ENCODE measurements at regions not wholly inside any gene's neighbourhood (a gene's known extent, or its start where the extent isn't known, plus 50 kb on each side); places are given as distances from the start of the nearest gene placed in this dataset.

DNA sequence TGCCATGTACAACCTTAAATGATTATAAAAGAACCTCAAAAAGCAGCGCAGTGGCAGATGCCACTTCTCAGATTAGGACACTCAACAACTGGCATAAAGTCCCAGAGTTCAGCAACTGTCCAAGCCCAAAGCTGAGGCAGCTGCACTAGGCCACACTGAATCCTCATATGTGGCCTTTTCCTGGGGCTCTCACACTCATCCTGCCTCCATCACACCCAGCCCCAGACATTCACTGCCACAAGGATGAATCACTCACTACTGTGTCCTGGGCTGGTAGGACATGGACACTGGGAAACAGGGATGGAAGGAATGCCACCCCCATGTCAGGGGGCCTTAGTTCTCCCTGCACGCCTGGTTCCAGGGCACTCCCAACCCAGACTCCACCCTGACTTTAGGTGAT, 547.7 kb downstream of the TNS3 start:
- DNase-seq: no peak
- intact Hi-C loops (cut with DNase I): no loop called here

DNA sequence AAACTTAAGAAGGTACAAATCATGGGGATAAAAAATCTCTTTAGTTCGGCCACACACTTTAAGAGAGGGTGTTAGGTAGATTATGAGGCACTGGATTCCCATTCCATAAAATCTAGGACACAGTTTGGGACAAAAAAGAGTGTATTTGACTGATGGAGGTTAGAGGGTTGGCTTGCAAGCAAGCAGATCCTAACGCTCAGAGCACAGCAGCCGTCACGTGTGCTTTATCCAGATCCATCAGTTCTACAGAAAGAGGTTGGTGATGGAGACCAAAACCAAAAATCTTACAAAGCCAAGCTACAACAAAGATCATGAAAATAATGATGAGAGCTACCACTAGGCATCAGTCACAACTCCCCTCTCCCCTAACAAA, 549.4 kb downstream of the TNS3 start:
- DNase-seq: no peak
- intact Hi-C loops (cut with DNase I): no loop called here

- intact Hi-C loops (cut with DNase I): no loop called here
- DNase-seq: no peak
Measured at GRCh38 chr7:47031786-47032535, 550.0 kb downstream of the TNS3 start.

DNA sequence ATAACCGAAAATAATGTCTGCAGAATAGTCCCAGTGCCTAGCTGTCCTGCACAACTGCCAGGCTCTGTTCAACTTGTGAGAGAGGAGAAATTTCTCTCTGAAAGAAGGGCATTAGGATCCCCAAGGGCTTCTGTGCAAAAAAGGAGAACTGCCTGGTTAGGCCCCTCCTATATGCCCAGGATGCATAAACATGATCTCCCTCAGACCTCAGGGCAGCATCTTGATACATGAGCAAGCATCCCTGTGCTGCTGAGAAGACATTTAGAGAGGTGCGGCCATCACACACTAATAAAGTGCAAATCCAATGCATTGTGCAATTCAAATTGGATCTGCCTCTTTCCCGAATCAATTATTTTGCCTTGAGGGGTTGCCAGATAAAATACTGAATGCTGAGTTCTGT, 553.6 kb downstream of the TNS3 start:
- no peak for DNase-seq
- intact Hi-C loops (cut with DNase I): no loop called here

DNA sequence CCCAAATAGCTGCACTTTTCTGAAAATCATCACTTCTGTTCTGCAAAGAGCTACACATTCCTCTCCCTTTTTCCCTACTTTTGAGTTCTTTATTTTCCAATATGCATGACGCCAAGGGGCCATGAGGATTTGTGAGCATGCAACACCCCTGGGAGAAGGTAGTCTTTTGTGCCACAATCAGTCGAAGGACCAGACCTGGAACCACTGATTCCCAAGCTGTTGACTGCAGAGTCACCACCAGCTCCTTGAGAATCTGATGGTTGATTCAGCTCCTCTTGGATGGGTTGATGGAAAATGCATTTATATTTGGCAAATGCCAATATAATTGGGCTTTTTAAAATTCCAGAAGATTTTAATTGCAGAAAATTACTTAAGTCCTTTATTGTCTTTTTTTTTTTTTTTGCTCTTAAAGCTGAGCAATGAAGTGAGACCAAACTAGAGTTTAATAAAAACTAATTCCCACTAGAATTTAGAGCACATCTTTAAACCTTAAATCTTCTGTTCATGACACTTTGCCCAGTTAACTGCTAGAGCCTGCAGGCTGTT, 554.1 kb downstream of the TNS3 start:
- no peak for DNase-seq
- intact Hi-C loops (cut with DNase I): no loop called here

- DNase-seq: no peak
- intact Hi-C loops (cut with DNase I): no loop called here
Measured at GRCh38 chr7:47026780-47027361, 555.0 kb downstream of the TNS3 start.

DNA sequence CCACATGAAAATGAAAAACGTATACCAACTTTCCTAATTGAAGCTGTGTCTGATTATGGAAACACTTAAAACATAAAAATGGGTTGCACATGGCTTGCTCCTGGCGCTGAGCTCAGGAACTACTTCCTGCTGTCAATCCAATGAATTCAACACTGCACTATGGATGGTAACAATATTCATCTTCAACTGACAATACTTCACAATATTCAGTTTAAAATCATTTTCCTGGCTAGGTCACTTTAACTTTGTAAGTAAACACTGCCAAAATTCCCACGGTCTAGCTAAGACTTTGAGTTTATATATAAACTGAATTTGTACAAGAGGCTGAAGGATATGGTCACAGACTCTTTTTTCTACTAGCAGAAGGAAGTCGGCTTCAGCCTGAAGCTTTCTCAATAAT, 556.9 kb downstream of the TNS3 start:
- intact Hi-C loops (cut with DNase I): no loop called here

GRCh38 chr7:47008461-47008860, 573.5 kb downstream of the TNS3 start:
- no peak for DNase-seq
- intact Hi-C loops (cut with DNase I): no loop called here

More for the DNA sequence above, 556.9 kb downstream of the TNS3 start:
- DNase-seq: no peak

GRCh38 chr7:47007471-47007870, 574.4 kb downstream of the TNS3 start:
- no peak for DNase-seq
- intact Hi-C loops (cut with DNase I): no loop called here

DNA sequence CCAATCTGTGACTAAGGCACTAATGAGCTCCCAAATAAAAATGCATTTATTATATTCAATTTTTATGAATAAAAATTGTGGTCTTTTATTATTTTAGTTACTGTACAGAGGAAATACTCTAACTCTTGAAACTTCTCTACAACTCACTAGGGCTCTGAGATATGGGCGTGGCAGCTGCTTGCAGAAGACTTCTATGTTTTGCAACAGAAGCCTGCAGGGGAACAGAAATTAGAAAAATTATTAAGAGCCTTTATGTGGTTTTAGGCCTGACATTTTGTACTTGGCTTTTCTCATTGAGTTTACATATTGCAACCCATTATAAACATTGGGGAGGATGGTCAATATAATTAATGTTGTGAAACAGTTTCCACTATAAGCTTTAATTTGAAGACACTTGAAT, 581.4 kb downstream of the TNS3 start:
- intact Hi-C loops (cut with DNase I): no loop called here
- no peak for DNase-seq

DNA sequence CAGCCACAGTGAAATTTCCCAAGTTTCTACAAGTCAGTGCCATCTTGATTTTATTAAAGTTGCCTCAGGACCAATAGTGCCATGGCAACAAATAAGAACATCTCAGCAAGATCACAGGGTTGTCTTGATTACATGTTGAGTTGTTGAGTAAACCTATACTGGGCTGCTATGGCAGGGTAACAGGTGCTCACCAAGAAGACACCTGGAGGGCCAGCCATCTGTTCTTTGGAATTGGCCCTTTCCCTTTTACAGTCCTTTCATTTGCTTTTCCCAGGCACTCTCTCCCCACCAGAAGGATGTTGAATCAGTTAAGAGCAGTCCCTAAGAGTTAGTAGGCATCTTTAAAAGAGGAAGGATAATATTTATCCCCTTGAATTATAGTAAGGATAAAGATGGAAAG, 582.0 kb downstream of the TNS3 start:
- DNase-seq: no peak
- intact Hi-C loops (cut with DNase I): no loop called here

GRCh38 chr7:46996972-46997371, 584.9 kb downstream of the TNS3 start:
- DNase-seq: no peak
- intact Hi-C loops (cut with DNase I): no loop called here

- intact Hi-C loops (cut with DNase I): no loop called here
- no peak for DNase-seq
Measured at GRCh38 chr7:46993396-46993795, 588.5 kb downstream of the TNS3 start.

DNA sequence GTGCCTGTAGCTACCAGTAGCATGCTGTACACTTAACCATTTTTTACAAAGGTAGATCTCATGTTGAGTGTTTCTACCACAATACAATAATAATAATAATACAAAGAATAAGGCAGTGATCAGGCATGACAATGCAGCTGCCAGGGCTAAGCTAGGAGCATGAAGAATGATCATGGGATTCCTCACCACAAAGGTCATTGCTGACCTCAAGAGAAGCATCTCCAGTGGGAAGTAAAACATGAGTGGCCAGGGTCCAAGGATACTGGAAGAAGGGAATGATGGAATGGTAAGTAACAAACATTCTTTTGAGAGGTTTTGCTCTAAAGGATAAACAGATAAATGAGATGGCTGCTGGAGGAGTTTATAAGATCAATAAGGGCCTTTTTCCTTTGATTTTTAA, 591.1 kb downstream of the TNS3 start:
- intact Hi-C loops (cut with DNase I): no loop called here
- no peak for DNase-seq

- intact Hi-C loops (cut with DNase I): no loop called here
Measured at GRCh38 chr7:46989247-46989646, 592.7 kb downstream of the TNS3 start.

GRCh38 chr7:46982928-46983327, 599.0 kb downstream of the TNS3 start:
- DNase-seq: peak in 2 of 42 donors; percentile 7 to 27
- intact Hi-C loops (cut with DNase I): no loop called here

More at GRCh38 chr7:46989247-46989646, 592.7 kb downstream of the TNS3 start:
- DNase-seq: no peak

- intact Hi-C loops (cut with DNase I): no loop called here
- DNase-seq: no peak
Measured at GRCh38 chr7:46979439-46979838, 602.5 kb downstream of the TNS3 start.

DNA sequence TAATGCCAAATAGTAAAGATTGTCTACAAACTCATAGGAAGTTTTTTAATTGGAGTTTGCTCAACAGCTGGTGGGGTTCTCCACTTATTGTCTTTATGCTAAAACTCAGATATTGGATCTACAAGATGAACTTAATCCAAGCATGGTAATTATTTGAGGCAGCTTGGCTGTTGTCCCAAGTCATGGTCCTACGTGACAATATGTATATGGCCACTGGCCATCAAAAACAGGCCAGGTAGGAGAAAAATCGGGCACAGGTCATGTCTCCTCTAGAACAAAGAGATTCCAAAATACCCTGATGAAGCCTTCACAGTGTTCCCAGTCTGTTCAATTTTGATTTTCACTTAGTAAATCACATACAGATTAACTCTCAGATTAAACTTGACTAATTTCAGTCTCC, 606.4 kb downstream of the TNS3 start:
- intact Hi-C loops (cut with DNase I): no loop called here
- DNase-seq: no peak

DNA sequence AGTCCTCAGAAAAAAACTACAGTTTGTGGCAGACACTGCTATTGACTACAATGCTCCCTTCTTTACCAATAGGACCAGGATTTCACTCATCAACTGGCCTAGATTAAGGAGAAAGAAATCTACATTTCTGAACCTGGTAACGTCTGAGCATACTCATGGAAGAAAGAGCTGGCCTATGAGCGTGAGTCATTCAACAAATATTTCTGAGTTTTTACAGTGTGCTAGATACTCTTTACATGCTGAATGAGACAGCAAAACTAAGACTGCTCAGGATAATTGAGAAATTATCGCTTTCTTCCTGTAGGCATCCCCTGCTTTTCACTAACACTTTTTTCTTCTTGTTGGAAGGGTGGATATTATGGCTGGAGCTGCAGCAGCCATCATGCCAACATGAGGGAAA, 609.7 kb downstream of the TNS3 start:
- intact Hi-C loops (cut with DNase I): no loop called here
- no peak for DNase-seq

DNA sequence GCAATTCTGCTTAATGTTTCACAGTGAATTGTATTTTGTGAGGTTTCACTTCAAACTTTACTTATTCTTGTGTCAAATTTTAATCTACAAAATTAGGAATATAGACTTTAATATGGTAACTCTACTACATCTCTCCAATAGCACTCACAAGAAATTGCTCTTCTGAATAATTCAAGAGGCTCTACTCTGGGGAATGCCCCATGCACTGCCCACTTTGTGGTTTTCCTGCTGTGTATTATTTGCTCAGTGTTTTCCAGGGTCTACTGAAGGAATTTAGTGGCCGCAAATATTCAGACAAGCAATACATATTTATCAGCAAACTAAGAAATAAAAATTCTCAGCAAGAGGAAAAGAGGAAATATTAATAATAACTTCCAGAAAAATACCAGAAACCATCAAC, 611.4 kb downstream of the TNS3 start:
- DNase-seq: no peak
- intact Hi-C loops (cut with DNase I): no loop called here

GRCh38 chr7:46970131-46970430, 611.8 kb downstream of the TNS3 start:
- intact Hi-C loops (cut with DNase I): no loop called here
- DNase-seq: peak in 2 of 42 donors; percentile 1 to 10

Data from head of caudate nucleus (tissue), 42 donors.